HCT116 (cell line): ENCODE measurements at regions not wholly inside any gene's neighbourhood (a gene's known extent, or its start where the extent isn't known, plus 50 kb on each side); places are given as distances from the start of the nearest gene placed in this dataset.

Source experiments
- ATAC-seq: fragments of 200-7000 bp; cut with Tn5 transposase; 2 replicates; pipeline ENCODE4 v1.9.1; 2020; ENCODE audit warnings: mild to moderate bottlenecking, moderate library complexity
- BruUV-seq: library from RNA; stranded (reverse); fragments of 400-500 nt; replicated peaks from 2 replicates; lab custom pipeline; 2021; lab: Mats Ljungman, UMichigan
- CTCF ChIA-PET: fragments of 300-600 bp; sonication (Branson Sonifier 250); formaldehyde crosslinking; loops from one replicate; lab custom pipeline; 2021; ENCODE audit warnings: antibody characterized with exemption; lab: Charles Lee
- POLR2A ChIA-PET: fragments of 300-600, 350-600 bp; sonication (Branson Sonifier 250); formaldehyde crosslinking; loops from one replicate; lab custom pipeline; 2021; ENCODE audit warnings: antibody characterized with exemption; lab: Charles Lee
- RAD21 ChIA-PET, 2 experiments: fragments of 300-600 bp; sonication (Branson Sonifier 250); formaldehyde crosslinking; loops; one replicate each; lab custom pipeline; 2023; ENCODE audit warnings: low total read pairs in 2 of 2; ENCODE audit not compliant: uncharacterized antibody in 2 of 2, unreplicated experiment in 2 of 2, low non-redundant PET in 1 of 2; lab: Charles Lee
- DNase-seq: peaks from one replicate; pipeline ENCODE4 v3.0.0-alpha.2; 2010; ENCODE audit warnings: low read depth, low spot score
- H2AFZ ChIP-seq: fragments of 200-600 bp; shearing (Covaris generic), sonication (generic); 2 replicates; pipeline ENCODE4 v1.6.1; 2017; ENCODE audit warnings: low read depth, mixed run types, mixed read lengths, antibody characterized with exemption, low read length; ENCODE audit not compliant: poor library complexity, severe bottlenecking
- H3K27ac ChIP-seq: 2 replicates; pipeline ENCODE4 v1.5.1; 2012; ENCODE audit warnings: low read depth, low read length
- H3K27me3 ChIP-seq: fragments of 200-600 bp; sonication (generic); 2 replicates; pipeline ENCODE4 v1.6.1; 2016; ENCODE audit warnings: mixed run types, low read length, mixed read lengths; ENCODE audit not compliant: insufficient read depth
- H3K36me3 ChIP-seq, 2 experiments: fragments of 200-500 bp in 1 of 2; fragments of 200-600 bp in 1 of 2; sonication (Bioruptor generic) in 1 of 2; sonication (generic) in 1 of 2; 2 replicates each; pipeline versions ENCODE4 v1.5.1 to v1.6.1; 2014 to 2016; ENCODE audit warnings: low read length in 2 of 2, inconsistent platforms in 1 of 2, mixed read lengths in 1 of 2, mixed run types in 1 of 2; ENCODE audit not compliant: insufficient read depth in 2 of 2, control insufficient read depth in 1 of 2
- H3K4me1 ChIP-seq, 2 experiments: fragments of 200-600 bp in 1 of 2; sonication (generic) in 1 of 2; 2 replicates each; pipeline versions ENCODE4 v1.5.1 to v1.6.1; 2012 to 2017; ENCODE audit warnings: low read length in 2 of 2, inconsistent platforms in 1 of 2, mild to moderate bottlenecking in 1 of 2, mixed read lengths in 1 of 2, mixed run types in 1 of 2, moderate library complexity in 1 of 2; ENCODE audit not compliant: insufficient read depth in 2 of 2, control insufficient read depth in 1 of 2
- H3K4me2 ChIP-seq: fragments of 200-600 bp; sonication (generic); 2 replicates; pipeline ENCODE4 v1.6.1; 2017; ENCODE audit warnings: mixed run types, low read length, mixed read lengths
- H3K4me3 ChIP-seq, 2 experiments: fragments of 200-600 bp in 1 of 2; sonication (generic) in 1 of 2; replicated peaks in 1 of 2; 2 replicates each; pipeline ENCODE4 v1.5.1; 2011 to 2016; ENCODE audit warnings: low read length in 2 of 2, control low read depth in 1 of 2, low read depth in 1 of 2, mild to moderate bottlenecking in 1 of 2, mixed read lengths in 1 of 2, mixed run types in 1 of 2
- H3K79me2 ChIP-seq: fragments of 200-600 bp; sonication (generic); 2 replicates; pipeline ENCODE4 v1.6.1; 2017; ENCODE audit warnings: mild to moderate bottlenecking, mixed run types, low read length, moderate library complexity, mixed read lengths; ENCODE audit not compliant: insufficient read depth
- H3K9ac ChIP-seq: fragments of 200-600 bp; sonication (generic); 2 replicates; pipeline ENCODE4 v1.6.1; 2016; ENCODE audit warnings: low read length, mixed read lengths
- H3K9me2 ChIP-seq: fragments of 200-600 bp; sonication (generic), shearing (Covaris generic); 2 replicates; pipeline ENCODE4 v1.6.1; 2017; ENCODE audit warnings: mixed run types, mild to moderate bottlenecking, moderate library complexity; ENCODE audit not compliant: insufficient read depth
- H3K9me3 ChIP-seq, 2 experiments: fragments of 200-500 bp in 1 of 2; fragments of 200-600 bp in 1 of 2; sonication (Bioruptor generic) in 1 of 2; sonication (generic) in 1 of 2; 2 replicates each; pipeline ENCODE4 v1.6.1; 2014 to 2017; ENCODE audit warnings: low read length in 2 of 2, mixed read lengths in 2 of 2, inconsistent platforms in 1 of 2, low read depth in 1 of 2, mild to moderate bottlenecking in 1 of 2, mixed run types in 1 of 2, moderate library complexity in 1 of 2; ENCODE audit not compliant: control insufficient read depth in 1 of 2, insufficient read depth in 1 of 2
- H4K20me1 ChIP-seq: fragments of 200-600 bp; sonication (generic), shearing (Covaris generic); 2 replicates; pipeline ENCODE4 v1.6.1; 2017; ENCODE audit warnings: mixed run types, mild to moderate bottlenecking, moderate library complexity; ENCODE audit not compliant: insufficient read depth
- ATF3 ChIP-seq: IDR thresholded peaks from 2 replicates; pipeline ENCODE4 v1.6.1; 2012
- CBX3 ChIP-seq: IDR thresholded peaks from 2 replicates; pipeline ENCODE4 v1.6.1; 2012; ENCODE audit warnings: low read depth
- CTCF ChIP-seq, 3 experiments: fragments of 200-600 bp in 1 of 3; sonication (generic) in 1 of 3; IDR thresholded peaks in 2 of 3; conservative IDR thresholded peaks in 1 of 3; 2 replicates each; pipeline ENCODE4 v1.5.1; 2012 to 2017; ENCODE audit warnings: low read depth in 2 of 3, low read length in 2 of 3, antibody characterized with exemption in 1 of 3, borderline replicate concordance in 1 of 3, control low read depth in 1 of 3, mild to moderate bottlenecking in 1 of 3, mixed read lengths in 1 of 3, mixed run types in 1 of 3, moderate library complexity in 1 of 3; ENCODE audit not compliant: insufficient read depth in 1 of 3
- EGR1 ChIP-seq: IDR thresholded peaks from 2 replicates; pipeline ENCODE4 v1.6.1; 2012; ENCODE audit warnings: low read depth
- EZH2 ChIP-seq: fragments of 200-600 bp; sonication (generic); IDR thresholded peaks from 2 replicates; pipeline ENCODE4 v1.6.1; 2017; ENCODE audit warnings: antibody characterized with exemption, mixed run types
- FOSL1 ChIP-seq: IDR thresholded peaks from 2 replicates; pipeline ENCODE4 v1.6.1; 2012; ENCODE audit warnings: low read depth
- JUND ChIP-seq: IDR thresholded peaks from 2 replicates; pipeline ENCODE4 v1.6.1; 2012
- POLR2AphosphoS5 ChIP-seq: IDR thresholded peaks from 2 replicates; pipeline ENCODE4 v1.6.1; 2011; ENCODE audit warnings: mild to moderate bottlenecking, low read depth, low read length, moderate library complexity
- RAD21 ChIP-seq: IDR thresholded peaks from 2 replicates; pipeline ENCODE4 v1.6.1; 2012; ENCODE audit warnings: low read depth, mild to moderate bottlenecking
- REST ChIP-seq: IDR thresholded peaks from 2 replicates; pipeline ENCODE4 v1.6.1; 2012; ENCODE audit warnings: low read depth
- SIN3A ChIP-seq: IDR thresholded peaks from 2 replicates; pipeline ENCODE4 v1.6.1; 2012; ENCODE audit warnings: low read depth
- SP1 ChIP-seq: IDR thresholded peaks from 2 replicates; pipeline ENCODE4 v1.6.1; 2012; ENCODE audit warnings: low read depth
- SRF ChIP-seq: IDR thresholded peaks from 2 replicates; pipeline ENCODE4 v1.6.1; 2012; ENCODE audit warnings: low read depth
- TCF7L2 ChIP-seq: IDR thresholded peaks from 2 replicates; pipeline ENCODE4 v1.7.0; 2011; ENCODE audit warnings: borderline replicate concordance, inconsistent platforms; ENCODE audit not compliant: insufficient read depth, insufficient read length; ENCODE audit errors: extremely low read depth
- ZBTB33 ChIP-seq: IDR thresholded peaks from 2 replicates; pipeline ENCODE4 v1.6.1; 2011; ENCODE audit warnings: mild to moderate bottlenecking, low read length, moderate library complexity; ENCODE audit not compliant: insufficient replicate concordance; ENCODE audit errors: extremely low read depth
- ZFX ChIP-seq: fragments of 450-650 bp; IDR thresholded peaks from 2 replicates; pipeline ENCODE4 v1.6.1; 2017
- ZNF274 ChIP-seq: fragments of 200-500 bp; sonication (Bioruptor generic); IDR thresholded peaks from 2 replicates; pipeline ENCODE4 v1.6.1; 2014; ENCODE audit warnings: mild to moderate bottlenecking, low read depth, low read length, inconsistent platforms
- intact Hi-C: fragments of 100-400 bp; cut with micrococcal nuclease; formaldehyde crosslinking; loops from 2 replicates; pipeline ENCODE4 v1.10.0; 2022

GRCh38 chr1:88284066-88284465 lies 400.0 kb upstream of the PKN2 start:
- no peak for ATAC-seq

More at GRCh38 chr1:88284066-88284465, 400.0 kb upstream of the PKN2 start:
- Histone ChIP-seq H3K4me1 (no peaks in the 10 kb centered on the region), H3K9me3 (no peaks in the 10 kb centered on the region), H3K27me3 (no peaks in the 10 kb centered on the region), H3K27ac (no peak overlapping the region), H3K79me2 (no peaks in the 10 kb centered on the region), H3K9ac (no peak overlapping the region), H3K4me2 (no peak overlapping the region), H3K9me2 (peaks cover 3% of the 10 kb centered on the region; the same call in 1 of the 2 replicates), H4K20me1 (no peaks in the 10 kb centered on the region), H3K4me3 (no peak overlapping the region), H2AFZ (no peak overlapping the region), H3K36me3 (no peaks in the 10 kb centered on the region)
- DNase-seq: no peak
- TF ChIP-seq CBX3: no peak
- no peak for TF ChIP-seq ZBTB33
- TF ChIP-seq ZFX: no peak
- TF ChIP-seq TCF7L2: no peak
- no peak for TF ChIP-seq SIN3A
- TF ChIP-seq JUND: no peak
- no peak for TF ChIP-seq EZH2
- TF ChIP-seq ZNF274: no peak
- no peak for TF ChIP-seq CTCF (IDR thresholded peaks at IDR 0.05 in 2 of 3, conservative IDR thresholded peaks at IDR 0.05 in 1 of 3; ENCODE audit: borderline replicate concordance in 1 of 3, insufficient read depth in 1 of 3, low read depth in 2 of 3, low read length in 2 of 3)
- no peak for TF ChIP-seq POLR2AphosphoS5
- no peak for TF ChIP-seq RAD21
- no peak for TF ChIP-seq ATF3
- no peak for TF ChIP-seq FOSL1
- no peak for TF ChIP-seq EGR1
- no peak for TF ChIP-seq SRF
- TF ChIP-seq SP1: no peak
- no peak for TF ChIP-seq REST
- intact Hi-C loops: no loop called here
- CTCF ChIA-PET: no interaction called here
- BruUV-seq: no TSS peak
- POLR2A ChIA-PET: no interaction called here
- RAD21 ChIA-PET: no interaction called here
